ENCODE measurements at regions not wholly inside any gene's neighbourhood (a gene's known extent, or its start where the extent isn't known, plus 50 kb on each side); places are given as distances from the start of the nearest gene placed in this dataset.
A peak's percentile ranks its signal among the peaks of the same experiment; 100 is the strongest.

DNA sequence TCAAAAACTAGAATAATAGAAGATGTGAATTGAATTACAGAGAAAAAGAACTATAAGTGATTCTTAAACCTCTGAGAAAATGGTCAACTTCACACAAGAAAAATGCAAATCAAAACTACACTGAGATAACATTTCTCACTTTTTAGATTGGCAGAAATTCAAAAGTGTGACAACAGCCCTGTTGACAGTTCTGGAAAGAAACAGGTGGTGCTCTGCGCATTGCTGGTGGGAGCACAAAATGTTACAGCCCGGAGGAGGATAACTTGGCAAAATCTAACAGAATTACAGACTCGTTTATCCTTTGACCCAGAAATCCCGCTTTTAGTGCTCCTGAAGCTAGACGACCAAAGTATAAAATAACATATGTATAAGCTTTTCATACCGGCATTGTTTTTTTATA, 222.5 kb upstream of the CNTN1 start:
- TF ChIP-seq, protein P1, sequence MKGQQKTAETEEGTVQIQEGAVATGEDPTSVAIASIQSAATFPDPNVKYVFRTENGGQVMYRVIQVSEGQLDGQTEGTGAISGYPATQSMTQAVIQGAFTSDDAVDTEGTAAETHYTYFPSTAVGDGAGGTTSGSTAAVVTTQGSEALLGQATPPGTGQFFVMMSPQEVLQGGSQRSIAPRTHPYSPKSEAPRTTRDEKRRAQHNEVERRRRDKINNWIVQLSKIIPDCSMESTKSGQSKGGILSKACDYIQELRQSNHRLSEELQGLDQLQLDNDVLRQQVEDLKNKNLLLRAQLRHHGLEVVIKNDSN (IDR thresholded peaks at IDR 0.05; ENCODE audit: borderline replicate concordance, low read depth), result no peak
- TF ChIP-seq ELF1 (IDR thresholded peaks at IDR 0.05) (no peak), TAF1 (IDR thresholded peaks at IDR 0.05; ENCODE audit: borderline replicate concordance, low read depth, low read length) (no peak), YY1 (IDR thresholded peaks at IDR 0.05; ENCODE audit: low read depth) (no peak), GATA2 (CRISPR knock-in tag; IDR thresholded peaks at IDR 0.05) (no peak), FOXJ3 (CRISPR knock-in tag; IDR thresholded peaks at IDR 0.05) (no peak), JUND (IDR thresholded peaks at IDR 0.05) (no peak), SMC3 (IDR thresholded peaks at IDR 0.05; ENCODE audit: low read depth, low read length) (no peak), RAD21 (IDR thresholded peaks at IDR 0.05; ENCODE audit: low read length) (no peak), MXI1 (IDR thresholded peaks at IDR 0.05; ENCODE audit: low read depth, low read length) (no peak), POLR2AphosphoS5 (IDR thresholded peaks at IDR 0.05; ENCODE audit: low read depth, low read length) (no peak)
- TF ChIP-seq, protein P2, sequence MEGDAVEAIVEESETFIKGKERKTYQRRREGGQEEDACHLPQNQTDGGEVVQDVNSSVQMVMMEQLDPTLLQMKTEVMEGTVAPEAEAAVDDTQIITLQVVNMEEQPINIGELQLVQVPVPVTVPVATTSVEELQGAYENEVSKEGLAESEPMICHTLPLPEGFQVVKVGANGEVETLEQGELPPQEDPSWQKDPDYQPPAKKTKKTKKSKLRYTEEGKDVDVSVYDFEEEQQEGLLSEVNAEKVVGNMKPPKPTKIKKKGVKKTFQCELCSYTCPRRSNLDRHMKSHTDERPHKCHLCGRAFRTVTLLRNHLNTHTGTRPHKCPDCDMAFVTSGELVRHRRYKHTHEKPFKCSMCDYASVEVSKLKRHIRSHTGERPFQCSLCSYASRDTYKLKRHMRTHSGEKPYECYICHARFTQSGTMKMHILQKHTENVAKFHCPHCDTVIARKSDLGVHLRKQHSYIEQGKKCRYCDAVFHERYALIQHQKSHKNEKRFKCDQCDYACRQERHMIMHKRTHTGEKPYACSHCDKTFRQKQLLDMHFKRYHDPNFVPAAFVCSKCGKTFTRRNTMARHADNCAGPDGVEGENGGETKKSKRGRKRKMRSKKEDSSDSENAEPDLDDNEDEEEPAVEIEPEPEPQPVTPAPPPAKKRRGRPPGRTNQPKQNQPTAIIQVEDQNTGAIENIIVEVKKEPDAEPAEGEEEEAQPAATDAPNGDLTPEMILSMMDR (IDR thresholded peaks at IDR 0.05), result no peak
- H3K9ac ChIP-seq, result no peak overlapping the region
- H3K27me3 ChIP-seq (ENCODE audit: insufficient read depth), result no peaks in the 10 kb centered on the region
- POLR2A ChIA-PET, result no interaction called here
- peaks cover 0 to 3% of the 10 kb centered on the region in 2 experiments; a peak in 2 of 4 replicates for H3K4me1 ChIP-seq (ENCODE audit: control insufficient read depth in 1 of 2, insufficient read depth in 2 of 2, low read depth in 1 of 2, low read length in 1 of 2)
- no peaks in the 10 kb centered on the region for H3K36me3 ChIP-seq (replicated peaks in 1 of 2; ENCODE audit: control insufficient read depth in 1 of 2, insufficient read depth in 2 of 2, low read length in 1 of 2)
- no peak overlapping the region for H2AFZ ChIP-seq (ENCODE audit: low read depth)
- no peaks in the 10 kb centered on the region for H3K9me2 ChIP-seq
- H3K9me3 ChIP-seq, result no peaks in the 10 kb centered on the region
- 6% methylated on average over 6 of the region's 6 CpGs for WGBS (ENCODE audit: low lambda C conversion rate)
- no peaks in the 10 kb centered on the region for H4K20me1 ChIP-seq (ENCODE audit: insufficient read depth)
- no peak overlapping the region for H3K4me3 ChIP-seq (ENCODE audit: low read depth in 2 of 2, low read length in 1 of 2)
- peak; percentile 4 for DNase-seq
- no peak overlapping the region for H3K4me2 ChIP-seq
- CTCF ChIA-PET, result no interaction called here
- no peak overlapping the region for H3K27ac ChIP-seq (ENCODE audit: low read depth in 2 of 2, low read length in 1 of 2)
- H3K79me2 ChIP-seq (ENCODE audit: insufficient read depth), result no peaks in the 10 kb centered on the region
- no peaks in the 10 kb centered on the region for H3F3A ChIP-seq (replicated peaks; ENCODE audit: insufficient read depth)

DNA sequence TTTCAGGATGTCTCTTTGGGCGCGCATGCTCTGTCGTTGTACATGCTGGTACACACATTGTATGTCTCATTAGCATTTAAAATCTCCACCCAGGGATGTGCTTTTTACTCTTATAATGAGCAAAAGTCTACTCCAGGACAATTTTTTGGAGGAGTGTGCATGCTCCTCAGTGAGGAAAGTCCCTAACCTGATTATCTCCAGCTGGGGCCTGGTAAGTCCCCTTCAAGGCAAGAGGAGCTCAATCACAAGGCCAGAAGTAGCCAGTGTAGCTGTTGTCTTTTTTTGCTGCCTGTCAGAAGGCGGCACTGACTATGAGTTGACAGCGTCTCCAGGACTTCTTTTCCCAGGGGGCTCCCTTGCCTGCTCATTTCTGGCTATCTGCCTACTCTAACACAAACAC, 218.3 kb upstream of the CNTN1 start:
- Histone ChIP-seq H2AFZ (ENCODE audit: low read depth) (no peak overlapping the region), H3K4me3 (ENCODE audit: low read depth in 2 of 2, low read length in 1 of 2) (no peak overlapping the region), H3K4me2 (no peak overlapping the region), H3K9me2 (no peaks in the 10 kb centered on the region), H3K9me3 (no peaks in the 10 kb centered on the region; the same call in 1 of the 2 replicates), H3K27ac (ENCODE audit: low read depth in 2 of 2, low read length in 1 of 2) (no peak overlapping the region), H3K9ac (no peak overlapping the region), H3K36me3 (replicated peaks in 1 of 2; ENCODE audit: control insufficient read depth in 1 of 2, insufficient read depth in 2 of 2, low read length in 1 of 2) (no peaks in the 10 kb centered on the region), H3K79me2 (ENCODE audit: insufficient read depth) (no peaks in the 10 kb centered on the region), H4K20me1 (ENCODE audit: insufficient read depth) (no peaks in the 10 kb centered on the region), H3K4me1 (ENCODE audit: control insufficient read depth in 1 of 2, insufficient read depth in 2 of 2, low read depth in 1 of 2, low read length in 1 of 2) (peaks cover 0 to 3% of the 10 kb centered on the region in 2 experiments; a peak in 2 of 4 replicates), H3F3A (replicated peaks; ENCODE audit: insufficient read depth) (no peaks in the 10 kb centered on the region), H3K27me3 (ENCODE audit: insufficient read depth) (no peaks in the 10 kb centered on the region)
- DNase-seq, result no peak
- ChIA-PET POLR2A (no interaction called here), CTCF (no interaction called here)
- WGBS (ENCODE audit: low lambda C conversion rate), result 80% methylated on average over 5 of the region's 5 CpGs
- TF ChIP-seq, protein P1 (IDR thresholded peaks at IDR 0.05; ENCODE audit: borderline replicate concordance, low read depth), result no peak
- no peak for TF ChIP-seq SMC3 (IDR thresholded peaks at IDR 0.05; ENCODE audit: low read depth, low read length)
- TF ChIP-seq RXRA (IDR thresholded peaks at IDR 0.05; ENCODE audit: borderline replicate concordance, low read depth), result no peak
- TF ChIP-seq, protein P3, sequence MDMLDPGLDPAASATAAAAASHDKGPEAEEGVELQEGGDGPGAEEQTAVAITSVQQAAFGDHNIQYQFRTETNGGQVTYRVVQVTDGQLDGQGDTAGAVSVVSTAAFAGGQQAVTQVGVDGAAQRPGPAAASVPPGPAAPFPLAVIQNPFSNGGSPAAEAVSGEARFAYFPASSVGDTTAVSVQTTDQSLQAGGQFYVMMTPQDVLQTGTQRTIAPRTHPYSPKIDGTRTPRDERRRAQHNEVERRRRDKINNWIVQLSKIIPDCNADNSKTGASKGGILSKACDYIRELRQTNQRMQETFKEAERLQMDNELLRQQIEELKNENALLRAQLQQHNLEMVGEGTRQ (IDR thresholded peaks at IDR 0.05; ENCODE audit: borderline replicate concordance, low read depth, low read length), result no peak
- no peak for TF ChIP-seq GATA2 (CRISPR knock-in tag; IDR thresholded peaks at IDR 0.05)
- TF ChIP-seq, protein P2 (IDR thresholded peaks at IDR 0.05), result no peak
- no peak for TF ChIP-seq SIN3A (IDR thresholded peaks at IDR 0.05; ENCODE audit: borderline replicate concordance, low read depth, low read length)
- no peak for TF ChIP-seq GABPA (IDR thresholded peaks at IDR 0.05; ENCODE audit: low read depth)
- no peak for TF ChIP-seq MXI1 (IDR thresholded peaks at IDR 0.05; ENCODE audit: low read depth, low read length)
- no peak for TF ChIP-seq YY1 (IDR thresholded peaks at IDR 0.05; ENCODE audit: low read depth)
- TF ChIP-seq, protein P4, sequence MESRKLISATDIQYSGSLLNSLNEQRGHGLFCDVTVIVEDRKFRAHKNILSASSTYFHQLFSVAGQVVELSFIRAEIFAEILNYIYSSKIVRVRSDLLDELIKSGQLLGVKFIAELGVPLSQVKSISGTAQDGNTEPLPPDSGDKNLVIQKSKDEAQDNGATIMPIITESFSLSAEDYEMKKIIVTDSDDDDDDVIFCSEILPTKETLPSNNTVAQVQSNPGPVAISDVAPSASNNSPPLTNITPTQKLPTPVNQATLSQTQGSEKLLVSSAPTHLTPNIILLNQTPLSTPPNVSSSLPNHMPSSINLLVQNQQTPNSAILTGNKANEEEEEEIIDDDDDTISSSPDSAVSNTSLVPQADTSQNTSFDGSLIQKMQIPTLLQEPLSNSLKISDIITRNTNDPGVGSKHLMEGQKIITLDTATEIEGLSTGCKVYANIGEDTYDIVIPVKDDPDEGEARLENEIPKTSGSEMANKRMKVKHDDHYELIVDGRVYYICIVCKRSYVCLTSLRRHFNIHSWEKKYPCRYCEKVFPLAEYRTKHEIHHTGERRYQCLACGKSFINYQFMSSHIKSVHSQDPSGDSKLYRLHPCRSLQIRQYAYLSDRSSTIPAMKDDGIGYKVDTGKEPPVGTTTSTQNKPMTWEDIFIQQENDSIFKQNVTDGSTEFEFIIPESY (IDR thresholded peaks at IDR 0.05; ENCODE audit: borderline replicate concordance, low read depth), result no peak
- TF ChIP-seq RCOR1 (IDR thresholded peaks at IDR 0.05; ENCODE audit: low read length), result no peak
- TF ChIP-seq FOXM1 (IDR thresholded peaks at IDR 0.05; ENCODE audit: low read depth), result no peak
